HG02610 (cell line): ENCODE measurements at regions not wholly inside any gene's neighbourhood (a gene's known extent, or its start where the extent isn't known, plus 50 kb on each side); places are given as distances from the start of the nearest gene placed in this dataset.

Source experiments
- ATAC-seq: cut with Tn5 transposase; IDR thresholded peaks from one replicate; pipeline ENCODE4 v1.9.1; 2021; ENCODE audit warnings: mild to moderate bottlenecking, moderate library complexity; ENCODE audit not compliant: unreplicated experiment

GRCh38 chr12:89023936-89024335, 328.4 kb downstream of the DUSP6 start:
- ATAC-seq = no peak

DNA sequence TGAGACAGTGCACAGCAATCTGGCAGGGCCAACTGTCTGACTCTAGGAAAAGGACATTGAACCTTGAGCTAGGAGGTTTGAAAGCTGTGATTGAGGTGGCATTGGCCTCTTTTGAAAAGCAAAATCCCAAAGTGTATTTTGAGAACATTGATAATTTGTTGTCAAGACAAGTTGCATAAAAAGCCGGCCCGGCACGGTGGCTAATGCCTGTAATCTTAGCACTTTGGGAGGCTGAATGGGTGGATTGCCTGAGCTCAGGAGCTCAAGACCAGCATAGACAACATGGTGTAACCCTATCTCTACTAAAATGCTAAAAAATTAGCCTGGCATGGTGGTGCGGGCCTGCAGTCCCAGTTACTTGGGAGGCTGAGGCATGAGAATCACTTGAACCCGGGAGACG, 331.6 kb downstream of the DUSP6 start:
- ATAC-seq = no peak

- no peak for ATAC-seq
These were observed 332.2 kb downstream of the DUSP6 start for GRCh38 chr12:89020121-89020480.

DNA sequence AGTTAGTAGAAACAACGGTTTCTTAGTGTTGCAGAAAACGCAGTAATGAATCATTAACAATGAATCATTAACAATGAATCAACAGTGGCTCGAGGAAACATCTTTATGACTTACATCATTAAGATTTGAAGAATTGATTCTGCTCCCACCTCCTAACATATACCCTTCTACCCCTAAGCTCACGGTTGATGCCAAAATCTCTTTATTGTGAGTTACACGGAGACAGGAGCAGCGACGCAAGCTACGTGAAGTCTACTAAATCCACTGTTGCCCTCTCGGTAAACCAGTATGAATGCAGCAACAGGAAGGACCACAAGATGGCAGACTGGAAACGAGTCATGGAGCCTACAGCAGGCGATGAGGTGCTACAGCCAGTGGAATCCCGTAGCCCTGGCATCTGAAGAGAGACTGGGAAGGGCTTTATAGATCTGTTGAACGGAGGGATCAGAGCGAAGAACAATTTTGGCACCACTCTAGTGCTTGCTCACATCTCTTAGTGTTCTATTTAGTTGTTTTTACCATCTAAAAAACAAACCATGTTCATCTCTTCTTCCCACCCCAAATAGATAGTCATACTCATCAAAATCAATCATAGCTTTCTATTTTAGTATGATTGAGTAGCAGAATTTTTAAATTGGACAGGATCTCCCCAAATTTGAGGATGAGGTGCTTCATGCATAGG, 332.7 kb downstream of the DUSP6 start:
- ATAC-seq = peak; percentile 97

DNA sequence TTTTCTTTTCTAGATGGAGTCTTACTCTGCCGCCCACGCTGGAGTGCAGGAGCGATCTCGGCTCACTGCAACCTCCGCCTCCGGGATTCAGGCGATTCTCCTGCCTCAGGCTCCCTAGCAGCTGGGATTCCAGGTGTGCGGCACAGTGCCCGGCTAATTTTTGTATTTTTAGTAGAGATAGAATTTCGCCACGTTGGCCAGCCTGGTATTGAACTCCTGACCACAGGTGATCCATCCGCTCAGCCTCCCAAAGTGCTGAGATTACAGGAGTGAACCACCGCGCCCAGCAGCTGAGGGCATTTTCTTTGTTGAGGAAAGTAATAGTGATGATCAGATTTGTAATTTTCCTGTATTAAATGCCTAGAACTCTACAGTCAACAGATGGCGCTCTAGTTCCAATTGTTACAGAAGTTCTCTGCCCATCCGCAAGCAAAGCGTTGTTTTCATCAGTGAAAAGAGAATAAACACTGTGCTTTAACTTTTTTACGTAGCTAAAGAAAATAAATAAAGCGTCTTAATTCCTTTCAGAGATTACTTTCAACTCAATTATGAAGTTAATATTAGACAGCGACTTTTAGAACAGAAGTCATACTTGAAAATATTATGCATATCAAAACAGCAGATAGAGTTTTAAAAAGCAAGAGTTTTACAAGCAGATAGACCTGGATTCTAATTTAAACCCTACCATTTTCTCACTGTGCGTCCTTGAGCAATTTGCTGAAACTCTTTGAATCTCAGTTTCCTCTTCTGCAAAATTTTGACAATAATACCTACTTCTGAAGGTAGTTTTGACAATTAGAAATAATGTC, 335.1 kb downstream of the DUSP6 start:
- peak; percentile 42 for ATAC-seq

- ATAC-seq = no peak
These were observed 336.9 kb downstream of the DUSP6 start for GRCh38 chr12:89015419-89015818.

GRCh38 chr12:88998421-88998820, 353.9 kb downstream of the DUSP6 start:
- ATAC-seq = no peak

DNA sequence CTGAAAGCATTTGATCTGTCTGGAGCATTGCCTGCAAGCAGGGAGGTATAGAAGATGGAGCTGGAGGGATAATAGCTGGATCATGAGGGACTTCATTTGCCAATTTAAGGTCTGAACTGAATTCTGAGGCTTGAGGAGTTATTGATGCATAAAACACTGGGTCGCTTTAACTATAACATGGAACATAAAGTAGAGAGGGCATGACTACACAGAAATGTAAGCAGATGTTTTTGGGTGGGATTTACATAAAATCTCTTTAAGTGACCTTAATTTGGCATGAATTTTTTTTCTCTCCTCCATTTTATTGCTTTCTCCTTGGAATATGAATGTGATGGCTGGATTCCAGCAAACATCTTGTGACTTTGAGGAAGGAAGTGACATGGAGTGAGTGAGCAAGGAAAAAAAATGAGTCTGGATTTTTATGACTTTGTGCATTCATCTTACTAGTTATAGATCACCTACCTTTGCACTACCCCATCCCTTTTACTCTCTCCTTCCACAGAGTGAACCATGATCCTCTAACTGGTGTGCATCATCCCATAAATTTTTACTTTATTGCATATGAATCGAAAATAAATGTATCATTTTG, 356.0 kb downstream of the DUSP6 start:
- no peak for ATAC-seq

- ATAC-seq = no peak
These were observed 357.3 kb downstream of the DUSP6 start for GRCh38 chr12:88994971-88995370.

DNA sequence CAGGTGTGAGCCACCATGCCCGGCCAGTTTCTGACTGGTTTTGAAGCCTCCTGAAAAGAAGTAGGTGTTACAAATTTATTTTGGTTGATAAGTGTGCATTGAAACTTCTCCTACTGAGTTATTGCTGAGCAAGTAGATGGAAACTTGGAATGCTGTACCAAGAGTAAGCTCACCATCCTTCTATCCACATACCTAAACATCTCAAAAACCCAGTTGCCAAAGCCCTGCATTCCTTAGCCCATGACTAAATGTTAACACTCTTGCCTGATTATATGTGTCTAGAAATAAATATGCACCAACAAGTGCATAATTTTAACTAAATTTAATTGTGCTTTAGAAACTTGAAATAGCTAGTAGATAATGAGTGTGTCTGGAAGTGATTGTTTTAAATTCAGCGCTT, 357.8 kb downstream of the DUSP6 start:
- no peak for ATAC-seq

DNA sequence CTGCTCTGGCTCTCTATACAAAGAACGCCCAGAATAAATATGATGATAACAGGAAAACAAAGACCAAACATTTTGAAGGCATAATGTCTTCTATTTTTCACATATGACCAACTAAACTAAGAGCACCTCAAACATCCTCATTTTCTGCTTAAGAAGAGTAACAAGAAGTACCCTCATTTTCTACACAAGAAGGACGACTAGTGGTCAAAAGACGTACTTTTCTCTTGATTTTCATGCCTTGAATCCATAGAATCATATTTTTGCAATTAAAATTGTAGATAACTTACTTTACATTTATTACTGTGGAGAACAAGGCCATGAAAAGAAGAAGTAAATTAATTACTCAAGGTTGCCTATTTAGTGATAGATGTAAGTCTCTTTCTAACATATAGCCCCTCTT, 358.6 kb downstream of the DUSP6 start:
- ATAC-seq = peak; percentile 42

DNA sequence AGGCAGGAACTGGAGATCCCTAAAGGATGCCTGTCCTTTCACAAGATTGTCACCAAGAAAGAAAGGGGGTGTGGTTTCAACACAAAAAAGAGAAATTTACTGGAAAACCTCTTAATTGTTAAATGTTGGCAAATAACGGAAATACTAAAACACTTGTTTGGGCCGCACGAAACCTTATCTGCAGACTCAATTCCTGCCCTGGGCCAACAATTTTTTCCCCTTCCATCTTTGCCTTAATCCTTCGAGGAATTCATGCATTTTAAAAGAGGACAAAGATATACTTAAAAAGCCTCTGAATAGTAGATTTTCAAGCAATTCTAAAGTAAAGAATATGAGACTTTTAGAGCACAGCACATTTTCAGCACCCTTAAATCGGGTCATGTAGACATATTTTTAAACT, 366.2 kb downstream of the DUSP6 start:
- no peak for ATAC-seq

DNA sequence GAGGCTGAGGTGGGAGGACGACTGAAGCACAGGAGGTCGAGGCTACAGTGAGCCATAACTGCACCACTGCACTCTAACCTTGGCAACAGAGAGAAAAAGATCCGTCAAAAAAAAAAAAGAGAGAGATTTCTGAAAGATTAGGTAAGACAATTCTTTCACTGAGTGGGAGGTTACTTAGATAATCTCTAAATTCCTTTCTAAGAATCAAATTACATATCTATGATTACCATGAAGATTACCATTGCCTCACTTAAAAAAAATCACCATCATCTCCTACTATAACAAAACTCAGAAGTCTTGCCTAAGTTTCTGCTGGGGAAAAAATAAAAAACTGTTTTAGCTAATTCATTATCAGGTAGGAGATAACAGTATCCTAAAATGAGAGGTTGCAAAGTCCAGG, 366.7 kb downstream of the DUSP6 start:
- no peak for ATAC-seq

GRCh38 chr12:88985011-88985410, 367.3 kb downstream of the DUSP6 start:
- ATAC-seq = no peak

DNA sequence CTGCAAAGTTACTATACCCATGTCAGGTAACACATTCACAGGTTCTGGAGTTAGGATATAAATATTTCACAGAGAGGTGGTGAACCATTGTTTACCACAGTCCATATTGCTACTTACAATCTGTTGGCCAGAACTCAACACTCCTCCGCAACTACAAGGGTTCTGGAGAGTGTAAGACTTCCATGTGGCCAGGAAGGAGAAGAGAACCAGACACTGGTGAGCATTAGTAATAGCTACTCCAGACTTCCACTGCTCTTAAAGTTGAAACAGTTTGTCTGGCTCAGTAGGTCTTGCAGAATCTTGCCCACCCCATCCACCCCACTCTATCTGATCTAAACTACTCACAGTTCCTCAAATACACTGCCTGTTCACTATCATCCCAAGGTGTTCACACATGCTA, 369.6 kb downstream of the DUSP6 start:
- ATAC-seq = no peak

- no peak for ATAC-seq
These were observed 375.2 kb downstream of the DUSP6 start for GRCh38 chr12:88977115-88977514.

DNA sequence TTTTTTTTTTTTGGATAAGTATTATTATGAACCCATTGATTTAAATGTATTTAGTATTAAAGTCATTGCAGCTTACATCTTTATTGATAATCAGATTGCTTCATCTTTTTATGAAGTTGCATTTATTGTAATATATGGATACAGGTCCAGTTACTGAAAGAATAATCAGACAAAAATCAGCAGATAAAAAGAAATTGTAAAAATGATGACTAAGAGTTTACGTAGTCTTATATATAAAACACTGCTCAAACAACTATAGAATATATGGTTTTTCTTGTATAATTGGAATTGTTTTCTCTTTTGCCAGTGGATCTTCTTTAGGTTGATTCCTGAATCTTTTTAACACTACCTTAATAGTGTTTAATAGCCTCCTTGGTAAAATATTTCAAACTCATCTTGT, 378.3 kb downstream of the DUSP6 start:
- ATAC-seq = no peak

DNA sequence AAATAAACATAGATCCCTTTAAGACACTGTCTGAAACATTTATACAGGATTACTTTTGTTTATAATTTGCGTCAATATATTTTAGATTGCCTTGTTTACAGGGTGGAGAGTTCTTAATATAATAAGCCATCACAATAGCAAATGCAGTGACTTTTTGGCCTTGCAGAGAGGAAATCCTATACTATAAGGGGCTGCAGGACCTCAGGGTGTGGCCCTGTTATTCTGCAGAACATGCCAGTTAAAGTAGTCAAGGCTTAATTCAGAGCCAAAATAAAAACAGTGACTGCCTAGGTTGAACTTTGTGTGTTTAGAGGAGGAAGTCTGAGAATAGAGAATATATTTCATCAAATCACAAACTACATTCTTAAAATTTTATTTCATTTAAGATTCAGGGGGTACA, 381.6 kb downstream of the DUSP6 start:
- ATAC-seq = no peak

DNA sequence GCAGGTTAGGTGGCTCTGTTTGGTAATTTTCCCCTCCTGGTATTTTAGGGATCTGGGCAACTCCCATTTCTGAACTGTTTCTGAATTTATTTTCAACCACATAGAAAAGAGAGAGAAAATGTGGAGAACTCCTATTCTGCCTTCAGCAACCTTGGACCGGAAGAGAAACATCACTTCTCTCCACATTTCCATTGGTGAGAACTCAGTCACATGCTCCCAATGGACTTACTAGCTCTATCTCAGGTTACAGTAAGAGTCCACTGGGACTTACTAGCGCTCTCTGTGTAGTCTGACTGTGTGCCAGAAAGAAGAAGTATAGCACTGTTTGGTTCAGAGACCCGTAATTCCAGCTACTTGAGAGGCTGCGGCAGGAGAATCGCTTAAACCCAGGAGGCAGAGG, 383.2 kb downstream of the DUSP6 start:
- ATAC-seq = no peak

DNA sequence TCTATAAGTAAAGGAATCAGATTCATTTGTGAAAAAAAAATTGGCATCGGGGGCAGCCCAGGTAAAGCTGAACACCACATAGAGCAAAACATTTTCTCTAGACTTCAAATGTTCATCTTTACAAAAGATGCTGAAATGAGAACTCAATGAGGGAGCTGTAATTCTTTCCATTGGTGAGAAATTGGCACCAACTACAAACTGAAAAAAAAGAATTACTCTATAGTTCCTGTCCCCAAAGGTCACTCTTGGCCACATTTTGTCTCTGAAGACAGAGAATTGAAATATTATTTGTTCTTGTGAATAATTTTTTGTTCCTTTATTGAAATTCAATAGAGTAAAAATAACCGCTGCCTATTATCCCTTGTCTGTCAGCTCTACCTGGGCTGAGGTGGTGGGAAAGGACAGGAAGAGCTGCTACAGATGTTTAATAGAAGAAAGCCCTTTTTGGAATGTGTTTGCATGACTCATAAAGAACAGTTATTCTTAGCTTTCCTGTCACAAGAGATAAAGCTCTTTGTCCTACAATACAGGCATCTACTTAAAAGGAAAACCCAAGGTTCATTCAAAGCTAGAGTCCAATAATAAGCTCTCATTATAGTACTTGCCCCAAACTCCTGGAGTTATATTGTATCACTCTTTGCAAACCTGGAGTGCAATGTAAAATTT, 380.1 kb upstream of the KITLG start:
- ATAC-seq = no peak

GRCh38 chr12:88958946-88959345, 378.7 kb upstream of the KITLG start:
- ATAC-seq = no peak

DNA sequence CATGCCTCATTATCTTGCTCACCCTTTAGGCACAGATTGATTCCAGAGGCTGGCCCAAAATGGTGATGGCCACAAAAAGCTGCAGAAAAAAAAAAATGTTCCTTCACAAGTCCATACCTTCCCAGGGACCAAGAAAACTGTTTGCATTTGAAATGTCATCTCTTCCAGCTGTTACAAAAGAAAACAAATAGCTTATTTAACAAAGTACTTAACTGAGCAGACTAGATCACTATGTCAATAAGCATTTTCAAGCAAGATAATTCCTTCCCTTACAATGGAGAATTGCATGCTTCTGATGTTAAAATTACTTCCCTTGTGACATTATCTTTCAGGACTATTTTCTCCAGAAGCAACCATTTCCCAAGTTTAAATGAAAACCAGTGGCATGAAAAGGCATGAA, 377.9 kb upstream of the KITLG start:
- ATAC-seq = no peak
